RWPE2 (cell line): ENCODE measurements at regions not wholly inside any gene's neighbourhood (a gene's known extent, or its start where the extent isn't known, plus 50 kb on each side); places are given as distances from the start of the nearest gene placed in this dataset.

Experiments
- ATAC-seq: fragments of 200-7000 bp; cut with Tn5 transposase; 3 replicates; pipeline ENCODE4 v1.9.1; 2021; ENCODE audit warnings: low read depth
- DNase-seq: peaks from one replicate; pipeline ENCODE4 v3.0.0-alpha.2; 2020; ENCODE audit warnings: low spot score
- H3K27ac ChIP-seq: fragments of 450-650 bp; 2 replicates; pipeline ENCODE4 v1.5.1; 2017; ENCODE audit warnings: mild to moderate bottlenecking; ENCODE audit not compliant: poor library complexity, severe bottlenecking
- H3K27me3 ChIP-seq: fragments of 250-450 bp; sonication (Bioruptor Pico); 2 replicates; pipeline ENCODE4 v1.5.1; 2021; ENCODE audit warnings: mild to moderate bottlenecking, moderate library complexity; ENCODE audit not compliant: insufficient read depth, poor library complexity, severe bottlenecking
- H3K36me3 ChIP-seq: fragments of 250-450 bp; sonication (Bioruptor Pico); 2 replicates; pipeline ENCODE4 v1.5.1; 2020; ENCODE audit warnings: low read depth, mild to moderate bottlenecking, moderate library complexity
- H3K4me1 ChIP-seq: fragments of 250-450 bp; sonication (Bioruptor Pico); 2 replicates; pipeline ENCODE4 v1.5.1; 2021; ENCODE audit warnings: mild to moderate bottlenecking, moderate library complexity; ENCODE audit not compliant: insufficient read depth, poor library complexity, severe bottlenecking
- H3K4me3 ChIP-seq: fragments of 250-450 bp; sonication (Bioruptor Pico); 2 replicates; pipeline ENCODE4 v1.5.1; 2021; ENCODE audit warnings: mild to moderate bottlenecking, moderate library complexity; ENCODE audit not compliant: severe bottlenecking
- H3K9me3 ChIP-seq: fragments of 250-450 bp; sonication (Bioruptor Pico); 2 replicates; pipeline ENCODE4 v1.5.1; 2021; ENCODE audit warnings: mild to moderate bottlenecking, moderate library complexity; ENCODE audit not compliant: severe bottlenecking
- TF ChIP-seq, protein P1 (sequence below): fragments of 450-650 bp; IDR thresholded peaks from one replicate; pipeline ENCODE4 v1.5.1; 2017; ENCODE audit warnings: mild to moderate bottlenecking, moderate library complexity; ENCODE audit not compliant: poor library complexity, severe bottlenecking

DNA sequence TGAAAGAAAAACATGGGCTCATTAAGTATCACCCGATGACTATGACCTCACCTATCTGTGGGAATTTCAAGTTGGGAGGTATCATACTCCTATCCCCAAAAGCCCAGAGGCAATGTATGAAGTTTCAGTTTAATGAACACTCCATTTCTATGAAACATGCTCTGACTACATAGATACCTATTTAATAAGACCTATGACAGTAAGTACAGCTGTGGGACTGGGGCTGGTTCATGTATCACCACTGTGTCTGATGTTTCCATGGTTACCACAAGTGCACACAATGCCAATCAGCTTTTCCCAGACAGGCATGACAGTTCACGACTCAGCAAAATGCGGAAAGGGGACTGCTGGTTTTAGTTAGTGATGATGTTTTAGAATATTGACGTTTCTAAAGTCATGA is 167.7 kb downstream of the SIPA1L2 start:
- Histone ChIP-seq H3K4me3 (no peak overlapping the region), H3K4me1 (no peaks in the 10 kb centered on the region), H3K9me3 (no peaks in the 10 kb centered on the region), H3K36me3 (no peaks in the 10 kb centered on the region), H3K27ac (no peak overlapping the region), H3K27me3 (no peaks in the 10 kb centered on the region)
- TF ChIP-seq, protein P1, sequence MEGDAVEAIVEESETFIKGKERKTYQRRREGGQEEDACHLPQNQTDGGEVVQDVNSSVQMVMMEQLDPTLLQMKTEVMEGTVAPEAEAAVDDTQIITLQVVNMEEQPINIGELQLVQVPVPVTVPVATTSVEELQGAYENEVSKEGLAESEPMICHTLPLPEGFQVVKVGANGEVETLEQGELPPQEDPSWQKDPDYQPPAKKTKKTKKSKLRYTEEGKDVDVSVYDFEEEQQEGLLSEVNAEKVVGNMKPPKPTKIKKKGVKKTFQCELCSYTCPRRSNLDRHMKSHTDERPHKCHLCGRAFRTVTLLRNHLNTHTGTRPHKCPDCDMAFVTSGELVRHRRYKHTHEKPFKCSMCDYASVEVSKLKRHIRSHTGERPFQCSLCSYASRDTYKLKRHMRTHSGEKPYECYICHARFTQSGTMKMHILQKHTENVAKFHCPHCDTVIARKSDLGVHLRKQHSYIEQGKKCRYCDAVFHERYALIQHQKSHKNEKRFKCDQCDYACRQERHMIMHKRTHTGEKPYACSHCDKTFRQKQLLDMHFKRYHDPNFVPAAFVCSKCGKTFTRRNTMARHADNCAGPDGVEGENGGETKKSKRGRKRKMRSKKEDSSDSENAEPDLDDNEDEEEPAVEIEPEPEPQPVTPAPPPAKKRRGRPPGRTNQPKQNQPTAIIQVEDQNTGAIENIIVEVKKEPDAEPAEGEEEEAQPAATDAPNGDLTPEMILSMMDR, result no peak
- no peak for DNase-seq
- no peak for ATAC-seq

DNA sequence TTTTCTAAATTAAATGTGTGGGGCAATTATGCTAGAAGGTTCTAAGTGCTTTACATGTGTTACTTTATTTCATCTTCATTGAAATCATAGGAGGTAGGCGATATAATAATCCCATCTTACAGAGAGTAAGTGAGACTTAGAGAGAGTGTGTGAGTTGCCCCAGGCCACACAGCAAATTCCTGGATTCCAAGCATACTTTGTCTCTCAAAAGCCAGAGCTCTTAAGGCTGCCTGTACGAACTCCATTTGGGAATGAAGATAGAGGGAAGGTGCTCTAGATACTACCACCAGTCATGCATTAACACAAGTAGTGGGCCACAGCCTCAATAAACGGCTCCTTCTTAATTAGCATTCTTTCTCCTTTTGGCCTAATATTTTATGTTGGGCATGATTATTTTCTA is 170.1 kb downstream of the SIPA1L2 start:
- Histone ChIP-seq H3K4me3 (no peak overlapping the region), H3K4me1 (no peaks in the 10 kb centered on the region), H3K36me3 (no peaks in the 10 kb centered on the region), H3K27ac (no peak overlapping the region), H3K9me3 (no peaks in the 10 kb centered on the region), H3K27me3 (no peaks in the 10 kb centered on the region)
- ATAC-seq (no peak), DNase-seq (no peak)
- TF ChIP-seq, protein P1, result no peak

DNA sequence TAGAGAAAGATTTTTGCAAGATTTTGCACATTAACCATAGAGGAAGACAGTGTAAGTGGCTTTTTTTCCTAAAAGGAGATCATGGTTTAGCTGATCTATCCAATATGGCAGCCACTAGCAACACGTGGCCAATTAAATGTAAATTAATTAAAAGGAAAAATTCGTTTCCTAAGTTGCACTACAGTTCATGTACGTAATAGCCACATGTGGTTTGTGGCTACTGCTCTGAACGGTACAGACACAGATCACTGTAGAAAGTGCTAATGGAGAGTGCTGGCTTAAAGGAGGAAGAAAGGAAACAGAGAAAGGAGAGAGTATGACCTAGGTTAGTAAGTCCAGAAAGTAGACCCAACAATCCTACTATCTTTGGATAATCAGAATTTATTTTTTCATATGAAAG is 170.8 kb downstream of the SIPA1L2 start:
- no peak for DNase-seq
- no peaks in the 10 kb centered on the region for H3K27me3 ChIP-seq
- H3K27ac ChIP-seq, result no peak overlapping the region
- no peak overlapping the region for H3K4me3 ChIP-seq
- no peak for ATAC-seq
- H3K4me1 ChIP-seq, result no peaks in the 10 kb centered on the region
- TF ChIP-seq, protein P1, result no peak
- H3K36me3 ChIP-seq, result no peaks in the 10 kb centered on the region
- H3K9me3 ChIP-seq, result no peaks in the 10 kb centered on the region

DNA sequence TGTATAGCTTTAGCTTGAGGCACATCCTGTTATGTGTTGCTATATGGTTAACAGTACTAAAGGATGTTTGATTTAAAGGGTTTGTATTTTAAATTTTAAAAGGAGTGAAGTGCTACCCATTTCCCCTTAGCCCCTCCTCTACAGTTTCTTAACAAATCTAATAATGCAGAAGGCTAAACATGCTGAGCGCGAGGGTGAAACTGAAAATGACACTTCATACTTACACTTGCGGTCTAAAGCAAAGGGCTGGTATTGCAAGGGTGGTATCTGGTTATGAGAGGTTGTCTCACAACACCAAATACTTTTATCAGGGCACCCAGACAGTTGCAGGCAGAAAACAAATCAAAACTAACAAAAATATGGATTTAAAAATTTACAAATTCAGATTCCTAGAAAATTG is 172.3 kb downstream of the SIPA1L2 start:
- Histone ChIP-seq H3K9me3 (no peaks in the 10 kb centered on the region), H3K27ac (no peak overlapping the region), H3K27me3 (no peaks in the 10 kb centered on the region), H3K36me3 (no peaks in the 10 kb centered on the region), H3K4me3 (no peak overlapping the region), H3K4me1 (no peaks in the 10 kb centered on the region)
- DNase-seq (no peak), ATAC-seq (no peak)
- TF ChIP-seq, protein P1, result no peak

DNA sequence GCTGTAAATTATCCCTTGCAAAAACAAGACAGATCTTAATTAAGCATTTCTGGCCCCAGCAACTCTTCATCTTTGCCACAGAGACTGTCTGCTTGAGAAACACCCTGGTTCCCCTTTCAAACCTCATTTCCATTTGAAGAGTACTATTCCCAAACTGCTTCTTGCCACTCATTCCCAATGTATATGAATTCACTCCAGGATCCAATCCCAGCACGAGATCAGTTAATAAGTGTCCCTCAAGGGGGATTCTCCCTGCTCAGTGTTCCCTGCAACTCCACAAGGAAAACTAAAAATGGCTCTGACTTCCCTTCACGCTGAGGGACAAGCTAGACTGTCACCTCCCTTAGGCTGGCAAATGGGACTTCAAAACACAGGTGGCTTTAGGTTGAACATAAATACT is 173.2 kb downstream of the SIPA1L2 start:
- Histone ChIP-seq H3K36me3 (no peaks in the 10 kb centered on the region), H3K4me3 (no peak overlapping the region), H3K27ac (no peak overlapping the region), H3K4me1 (no peaks in the 10 kb centered on the region), H3K9me3 (no peaks in the 10 kb centered on the region), H3K27me3 (no peaks in the 10 kb centered on the region)
- ATAC-seq, result no peak
- TF ChIP-seq, protein P1, result no peak
- no peak for DNase-seq
